ENCODE measurements at regions not wholly inside any gene's neighbourhood (a gene's known extent, or its start where the extent isn't known, plus 50 kb on each side); places are given as distances from the start of the nearest gene placed in this dataset.

DNA sequence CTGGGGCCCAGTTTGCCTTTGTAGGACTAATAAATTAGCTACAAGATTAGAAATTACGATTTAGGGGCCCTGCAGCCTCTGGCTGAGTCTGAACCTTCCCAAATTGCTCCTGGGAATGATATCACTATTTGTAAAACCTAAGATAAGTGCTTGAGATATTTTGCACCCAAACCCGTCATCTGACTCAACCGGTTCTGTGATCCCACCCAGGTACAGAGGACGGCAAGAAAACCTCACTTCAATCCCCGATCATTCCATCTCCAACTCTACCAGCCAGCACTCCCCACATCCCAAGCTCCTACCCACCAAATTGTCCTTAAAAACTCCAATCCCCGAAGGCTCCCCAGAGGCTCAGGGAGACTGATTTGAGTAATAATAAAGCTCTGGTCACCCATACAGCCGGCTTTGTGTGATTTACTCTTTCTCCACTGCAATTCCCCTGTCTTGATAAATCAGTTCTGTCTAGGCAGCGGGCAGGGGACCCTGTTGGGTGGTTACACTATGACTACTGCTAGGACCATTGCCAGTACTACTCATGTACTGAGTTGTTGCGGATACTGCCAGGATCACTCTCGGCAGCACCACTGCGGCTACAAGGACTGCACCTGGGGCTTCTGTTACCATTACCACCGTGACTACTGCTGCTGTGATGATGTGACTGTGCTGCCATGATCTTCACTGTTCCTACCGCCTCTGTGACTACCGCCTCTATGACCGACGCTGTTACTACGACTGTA lies 73.1 kb downstream of the IRF8 start:
- Histone ChIP-seq H3K4me1 (no peaks in the 10 kb centered on the region), H3K27ac (replicated peaks) (no peak overlapping the region), H3K27me3 (ENCODE audit: low read depth) (peaks cover 49% of the 10 kb centered on the region), H3K9me3 (replicated peaks) (no peaks in the 10 kb centered on the region), H3K36me3 (no peaks in the 10 kb centered on the region), H3K4me3 (no peak overlapping the region)
- no peak for TF ChIP-seq CTCF (IDR thresholded peaks at IDR 0.05; ENCODE audit: borderline replicate concordance)
- intact Hi-C loops (cut with micrococcal nuclease), result no loop called here
- no peak for DNase-seq

- intact Hi-C loops (cut with micrococcal nuclease), result no loop called here
- no peak overlapping the region for H3K27ac ChIP-seq (replicated peaks)
- DNase-seq, result no peak
- H3K9me3 ChIP-seq (replicated peaks), result no peaks in the 10 kb centered on the region
- no peaks in the 10 kb centered on the region for H3K4me1 ChIP-seq
- H3K4me3 ChIP-seq, result no peak overlapping the region
- no peaks in the 10 kb centered on the region for H3K36me3 ChIP-seq
- no peak for TF ChIP-seq CTCF (IDR thresholded peaks at IDR 0.05; ENCODE audit: borderline replicate concordance)
- peaks cover 66% of the 10 kb centered on the region for H3K27me3 ChIP-seq (ENCODE audit: low read depth)
These were observed 75.7 kb downstream of the IRF8 start for GRCh38 chr16:85974428-85975375.

DNA sequence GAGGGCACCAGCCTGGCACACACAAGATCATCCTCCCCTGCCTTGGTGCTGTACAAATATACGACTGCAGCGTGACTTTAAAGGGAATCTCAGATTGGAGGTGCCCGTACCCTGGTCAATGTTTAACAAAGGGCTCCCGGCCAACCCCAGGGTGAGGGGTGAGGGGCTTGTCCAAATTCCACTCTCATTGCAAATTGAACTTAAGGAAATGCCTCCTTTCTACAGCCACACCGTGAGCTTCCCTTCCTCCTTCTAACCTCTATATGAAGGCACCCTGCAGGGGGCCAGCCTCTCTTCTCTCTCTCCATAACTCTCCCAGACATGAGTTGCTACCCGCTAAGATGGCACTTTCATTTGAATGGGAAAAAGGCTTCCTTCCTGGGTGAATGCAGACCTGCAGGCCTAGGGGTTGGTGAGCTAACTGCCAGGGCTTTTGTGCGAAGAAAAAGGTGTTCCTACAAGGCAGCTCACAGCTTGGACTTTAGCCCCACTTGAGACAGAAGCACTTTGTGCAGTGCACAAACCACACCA lies 76.6 kb downstream of the IRF8 start:
- Histone ChIP-seq H3K4me3 (no peak overlapping the region), H3K9me3 (replicated peaks) (no peaks in the 10 kb centered on the region), H3K27me3 (ENCODE audit: low read depth) (peaks cover 66% of the 10 kb centered on the region), H3K36me3 (no peaks in the 10 kb centered on the region), H3K4me1 (no peaks in the 10 kb centered on the region), H3K27ac (replicated peaks) (no peak overlapping the region)
- intact Hi-C loops (cut with micrococcal nuclease), result no loop called here
- TF ChIP-seq CTCF (IDR thresholded peaks at IDR 0.05; ENCODE audit: borderline replicate concordance), result no peak
- DNase-seq, result no peak

- H3K27me3 ChIP-seq (ENCODE audit: low read depth), result peaks cover 86% of the 10 kb centered on the region
- no peak overlapping the region for H3K27ac ChIP-seq (replicated peaks)
- H3K4me3 ChIP-seq, result no peak overlapping the region
- no peaks in the 10 kb centered on the region for H3K9me3 ChIP-seq (replicated peaks)
- DNase-seq, result no peak
- no peaks in the 10 kb centered on the region for H3K36me3 ChIP-seq
- intact Hi-C loops (cut with micrococcal nuclease), result no loop called here
- no peaks in the 10 kb centered on the region for H3K4me1 ChIP-seq
- no peak for TF ChIP-seq CTCF (IDR thresholded peaks at IDR 0.05; ENCODE audit: borderline replicate concordance)
These were observed 79.4 kb downstream of the IRF8 start for GRCh38 chr16:85978291-85978775.

DNA sequence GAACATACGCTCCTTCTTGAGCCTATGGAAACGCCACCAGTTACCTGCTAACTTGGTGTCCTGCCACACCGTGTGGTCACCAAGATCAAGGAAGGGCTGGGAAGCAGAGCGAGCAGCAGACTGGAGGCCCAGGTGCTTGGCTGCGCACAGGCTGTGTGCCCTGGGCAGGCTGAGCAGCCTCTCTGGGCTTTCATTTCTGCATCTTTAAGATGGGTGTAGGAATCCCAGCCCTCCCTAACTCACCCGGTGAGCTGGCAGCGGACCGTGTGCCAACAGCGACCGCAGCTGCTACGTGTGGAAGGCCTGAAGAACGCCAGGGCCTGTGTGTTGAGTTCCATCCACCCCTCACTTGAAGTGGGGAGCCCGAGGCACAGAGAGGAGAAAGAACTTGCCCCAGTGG lies 80.0 kb downstream of the IRF8 start:
- Histone ChIP-seq H3K4me3 (no peak overlapping the region), H3K36me3 (no peaks in the 10 kb centered on the region), H3K4me1 (no peaks in the 10 kb centered on the region), H3K9me3 (replicated peaks) (no peaks in the 10 kb centered on the region), H3K27me3 (ENCODE audit: low read depth) (peaks cover 92% of the 10 kb centered on the region), H3K27ac (replicated peaks) (no peak overlapping the region)
- no peak for DNase-seq
- no peak for TF ChIP-seq CTCF (IDR thresholded peaks at IDR 0.05; ENCODE audit: borderline replicate concordance)
- intact Hi-C loops (cut with micrococcal nuclease), result no loop called here
